ENCODE measurements at regions not wholly inside any gene's neighbourhood (a gene's known extent, or its start where the extent isn't known, plus 50 kb on each side); places are given as distances from the start of the nearest gene placed in this dataset.

DNA sequence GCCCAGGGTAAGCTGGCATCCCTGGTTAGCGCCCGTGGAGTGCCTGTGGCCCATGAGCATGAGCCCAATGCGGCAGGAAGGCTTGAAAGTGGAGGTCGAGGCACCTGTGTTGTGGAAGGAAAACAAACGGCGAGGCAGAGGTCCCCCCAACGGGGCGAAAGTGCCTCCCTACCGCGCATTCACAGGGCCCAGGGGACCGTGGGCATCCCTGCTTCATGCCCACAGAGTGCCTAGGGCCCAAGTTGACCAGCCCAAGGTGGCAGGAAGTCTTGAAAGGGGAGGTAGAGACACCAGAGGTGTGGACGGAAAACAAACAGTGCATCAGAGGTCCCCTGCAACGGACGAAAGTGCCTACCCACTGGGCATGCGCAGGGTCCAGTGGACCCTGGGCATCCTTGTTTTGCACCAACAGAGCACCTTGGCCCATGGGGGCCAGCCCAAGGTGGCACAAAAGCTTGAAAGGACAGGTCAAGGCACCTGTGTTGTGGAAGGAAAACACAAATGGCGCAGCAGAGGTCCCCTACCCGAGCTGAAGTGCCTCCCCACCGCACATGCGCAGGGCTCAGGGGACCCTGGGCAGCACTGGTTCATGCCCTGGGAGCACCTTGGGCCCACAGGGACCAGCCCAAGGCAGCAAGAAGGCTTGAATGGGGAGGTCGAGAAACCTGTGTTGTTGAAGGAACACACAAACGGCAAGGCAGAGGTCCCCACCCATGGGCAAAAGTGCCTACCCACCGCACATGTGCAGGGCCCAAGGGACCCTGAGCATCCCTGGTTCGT is 377.5 kb downstream of the ALG10 start:
- Histone ChIP-seq H3K4me2 (no peak overlapping the region), H3F3A (replicated peaks; ENCODE audit: insufficient read depth) (no peaks in the 10 kb centered on the region), H3K79me2 (ENCODE audit: insufficient read depth) (no peaks in the 10 kb centered on the region), H3K36me3 (replicated peaks in 1 of 2; ENCODE audit: control insufficient read depth in 1 of 2, insufficient read depth in 2 of 2, low read length in 1 of 2) (no peaks in the 10 kb centered on the region), H3K9me2 (no peaks in the 10 kb centered on the region), H3K4me1 (ENCODE audit: control insufficient read depth in 1 of 2, insufficient read depth in 2 of 2, low read depth in 1 of 2, low read length in 1 of 2) (no peaks in the 10 kb centered on the region), H3K27ac (ENCODE audit: low read depth in 2 of 2, low read length in 1 of 2) (no peak overlapping the region), H3K9ac (no peak overlapping the region), H3K27me3 (ENCODE audit: insufficient read depth) (peaks cover 15% of the 10 kb centered on the region; the same call in 1 of the 2 replicates), H4K20me1 (ENCODE audit: insufficient read depth) (no peaks in the 10 kb centered on the region), H2AFZ (ENCODE audit: low read depth) (no peak overlapping the region), H3K4me3 (ENCODE audit: low read depth in 2 of 2, low read length in 1 of 2) (no peak overlapping the region), H3K9me3 (no peaks in the 10 kb centered on the region)
- ChIA-PET CTCF (no interaction called here), POLR2A (no interaction called here)
- peak; percentile 2 for DNase-seq
- WGBS (ENCODE audit: low lambda C conversion rate) = 13% methylated on average over 18 of the region's 23 CpGs
- TF ChIP-seq TAF1 (IDR thresholded peaks at IDR 0.05; ENCODE audit: borderline replicate concordance, low read depth, low read length) (no peak), TEAD4 (IDR thresholded peaks at IDR 0.05; ENCODE audit: borderline replicate concordance, insufficient read depth) (no peak), EZH2phosphoT487 (IDR thresholded peaks at IDR 0.05; ENCODE audit: borderline replicate concordance, low read depth) (no peak), EP300 (IDR thresholded peaks at IDR 0.05; ENCODE audit: borderline replicate concordance in 1 of 2, low read depth in 1 of 2, low read length in 1 of 2) (no peak), NRF1 (IDR thresholded peaks at IDR 0.05; ENCODE audit: low read depth, low read length) (no peak), MXI1 (IDR thresholded peaks at IDR 0.05; ENCODE audit: low read depth, low read length) (no peak), JUND (IDR thresholded peaks at IDR 0.05) (no peak), RAD21 (IDR thresholded peaks at IDR 0.05; ENCODE audit: low read length) (no peak), RFX5 (IDR thresholded peaks at IDR 0.05; ENCODE audit: low read length) (no peak), RCOR1 (IDR thresholded peaks at IDR 0.05; ENCODE audit: low read length) (no peak)
- TF ChIP-seq, protein P1, sequence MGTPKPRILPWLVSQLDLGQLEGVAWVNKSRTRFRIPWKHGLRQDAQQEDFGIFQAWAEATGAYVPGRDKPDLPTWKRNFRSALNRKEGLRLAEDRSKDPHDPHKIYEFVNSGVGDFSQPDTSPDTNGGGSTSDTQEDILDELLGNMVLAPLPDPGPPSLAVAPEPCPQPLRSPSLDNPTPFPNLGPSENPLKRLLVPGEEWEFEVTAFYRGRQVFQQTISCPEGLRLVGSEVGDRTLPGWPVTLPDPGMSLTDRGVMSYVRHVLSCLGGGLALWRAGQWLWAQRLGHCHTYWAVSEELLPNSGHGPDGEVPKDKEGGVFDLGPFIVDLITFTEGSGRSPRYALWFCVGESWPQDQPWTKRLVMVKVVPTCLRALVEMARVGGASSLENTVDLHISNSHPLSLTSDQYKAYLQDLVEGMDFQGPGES (IDR thresholded peaks at IDR 0.05; ENCODE audit: low read depth, low read length) = no peak
- TF ChIP-seq, protein P2, sequence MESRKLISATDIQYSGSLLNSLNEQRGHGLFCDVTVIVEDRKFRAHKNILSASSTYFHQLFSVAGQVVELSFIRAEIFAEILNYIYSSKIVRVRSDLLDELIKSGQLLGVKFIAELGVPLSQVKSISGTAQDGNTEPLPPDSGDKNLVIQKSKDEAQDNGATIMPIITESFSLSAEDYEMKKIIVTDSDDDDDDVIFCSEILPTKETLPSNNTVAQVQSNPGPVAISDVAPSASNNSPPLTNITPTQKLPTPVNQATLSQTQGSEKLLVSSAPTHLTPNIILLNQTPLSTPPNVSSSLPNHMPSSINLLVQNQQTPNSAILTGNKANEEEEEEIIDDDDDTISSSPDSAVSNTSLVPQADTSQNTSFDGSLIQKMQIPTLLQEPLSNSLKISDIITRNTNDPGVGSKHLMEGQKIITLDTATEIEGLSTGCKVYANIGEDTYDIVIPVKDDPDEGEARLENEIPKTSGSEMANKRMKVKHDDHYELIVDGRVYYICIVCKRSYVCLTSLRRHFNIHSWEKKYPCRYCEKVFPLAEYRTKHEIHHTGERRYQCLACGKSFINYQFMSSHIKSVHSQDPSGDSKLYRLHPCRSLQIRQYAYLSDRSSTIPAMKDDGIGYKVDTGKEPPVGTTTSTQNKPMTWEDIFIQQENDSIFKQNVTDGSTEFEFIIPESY (IDR thresholded peaks at IDR 0.05; ENCODE audit: borderline replicate concordance, low read depth) = no peak

DNA sequence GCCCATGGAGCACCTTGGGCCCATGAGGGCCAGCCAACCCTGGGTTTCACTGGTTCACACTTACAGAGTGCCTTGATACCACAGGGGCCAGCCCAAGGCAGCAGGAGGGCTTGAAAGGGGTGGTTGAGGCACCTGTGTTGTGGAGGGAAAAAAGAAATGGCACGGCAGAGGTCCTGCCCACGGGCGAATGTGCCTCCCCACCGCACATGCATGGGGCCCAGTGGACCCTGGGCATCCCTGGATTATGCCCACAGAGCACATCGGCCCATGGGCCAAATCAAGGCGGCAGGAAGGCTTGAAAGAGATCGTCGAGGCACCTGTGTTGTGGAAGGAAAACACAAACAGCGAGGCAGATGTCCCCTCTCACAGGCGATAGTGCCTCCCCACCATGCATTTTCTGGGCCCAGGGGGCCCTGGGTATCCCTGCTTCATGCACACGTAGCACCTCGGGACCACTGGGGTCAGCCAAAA is 378.1 kb downstream of the ALG10 start:
- no peaks in the 10 kb centered on the region for H3K9me3 ChIP-seq
- H3F3A ChIP-seq (replicated peaks; ENCODE audit: insufficient read depth) = no peaks in the 10 kb centered on the region
- WGBS (ENCODE audit: low lambda C conversion rate) = 19% methylated on average over 10 of the region's 12 CpGs
- no peaks in the 10 kb centered on the region for H3K79me2 ChIP-seq (ENCODE audit: insufficient read depth)
- H3K9me2 ChIP-seq = no peaks in the 10 kb centered on the region
- no peak overlapping the region for H3K4me2 ChIP-seq
- peaks cover 11% of the 10 kb centered on the region; the same call in 1 of the 2 replicates for H3K27me3 ChIP-seq (ENCODE audit: insufficient read depth)
- no peak for TF ChIP-seq TEAD4 (IDR thresholded peaks at IDR 0.05; ENCODE audit: borderline replicate concordance, insufficient read depth)
- TF ChIP-seq, protein P3, sequence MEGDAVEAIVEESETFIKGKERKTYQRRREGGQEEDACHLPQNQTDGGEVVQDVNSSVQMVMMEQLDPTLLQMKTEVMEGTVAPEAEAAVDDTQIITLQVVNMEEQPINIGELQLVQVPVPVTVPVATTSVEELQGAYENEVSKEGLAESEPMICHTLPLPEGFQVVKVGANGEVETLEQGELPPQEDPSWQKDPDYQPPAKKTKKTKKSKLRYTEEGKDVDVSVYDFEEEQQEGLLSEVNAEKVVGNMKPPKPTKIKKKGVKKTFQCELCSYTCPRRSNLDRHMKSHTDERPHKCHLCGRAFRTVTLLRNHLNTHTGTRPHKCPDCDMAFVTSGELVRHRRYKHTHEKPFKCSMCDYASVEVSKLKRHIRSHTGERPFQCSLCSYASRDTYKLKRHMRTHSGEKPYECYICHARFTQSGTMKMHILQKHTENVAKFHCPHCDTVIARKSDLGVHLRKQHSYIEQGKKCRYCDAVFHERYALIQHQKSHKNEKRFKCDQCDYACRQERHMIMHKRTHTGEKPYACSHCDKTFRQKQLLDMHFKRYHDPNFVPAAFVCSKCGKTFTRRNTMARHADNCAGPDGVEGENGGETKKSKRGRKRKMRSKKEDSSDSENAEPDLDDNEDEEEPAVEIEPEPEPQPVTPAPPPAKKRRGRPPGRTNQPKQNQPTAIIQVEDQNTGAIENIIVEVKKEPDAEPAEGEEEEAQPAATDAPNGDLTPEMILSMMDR (IDR thresholded peaks at IDR 0.05) = no peak
- TF ChIP-seq, protein P1 (IDR thresholded peaks at IDR 0.05; ENCODE audit: low read depth, low read length) = no peak
- no peak for TF ChIP-seq FOSL2 (IDR thresholded peaks at IDR 0.05; ENCODE audit: borderline replicate concordance, low read depth)
- TF ChIP-seq GATA2 (CRISPR knock-in tag; IDR thresholded peaks at IDR 0.05) = no peak
- TF ChIP-seq SMC3 (IDR thresholded peaks at IDR 0.05; ENCODE audit: low read depth, low read length) = no peak
- TF ChIP-seq TAF1 (IDR thresholded peaks at IDR 0.05; ENCODE audit: borderline replicate concordance, low read depth, low read length) = no peak
- TF ChIP-seq MEF2A (IDR thresholded peaks at IDR 0.05; ENCODE audit: borderline replicate concordance, low read depth) = no peak
- H3K4me3 ChIP-seq (ENCODE audit: low read depth in 2 of 2, low read length in 1 of 2) = no peak overlapping the region
- ChIA-PET POLR2A (no interaction called here), CTCF (no interaction called here)
- H2AFZ ChIP-seq (ENCODE audit: low read depth) = no peak overlapping the region
- no peaks in the 10 kb centered on the region for H3K4me1 ChIP-seq (ENCODE audit: control insufficient read depth in 1 of 2, insufficient read depth in 2 of 2, low read depth in 1 of 2, low read length in 1 of 2)
- no peak overlapping the region for H3K27ac ChIP-seq (ENCODE audit: low read depth in 2 of 2, low read length in 1 of 2)
- no peaks in the 10 kb centered on the region for H3K36me3 ChIP-seq (replicated peaks in 1 of 2; ENCODE audit: control insufficient read depth in 1 of 2, insufficient read depth in 2 of 2, low read length in 1 of 2)
- H3K9ac ChIP-seq = no peak overlapping the region
- DNase-seq = peak; percentile 1
- H4K20me1 ChIP-seq (ENCODE audit: insufficient read depth) = no peaks in the 10 kb centered on the region
